ENCODE measurements at regions not wholly inside any gene's neighbourhood (a gene's known extent, or its start where the extent isn't known, plus 50 kb on each side); places are given as distances from the start of the nearest gene placed in this dataset.
"Not testable (repeated sequence)": the region's sequence is repeated elsewhere in the genome, so short reads cannot be mapped to it uniquely, and the experiment has no call there.

DNA sequence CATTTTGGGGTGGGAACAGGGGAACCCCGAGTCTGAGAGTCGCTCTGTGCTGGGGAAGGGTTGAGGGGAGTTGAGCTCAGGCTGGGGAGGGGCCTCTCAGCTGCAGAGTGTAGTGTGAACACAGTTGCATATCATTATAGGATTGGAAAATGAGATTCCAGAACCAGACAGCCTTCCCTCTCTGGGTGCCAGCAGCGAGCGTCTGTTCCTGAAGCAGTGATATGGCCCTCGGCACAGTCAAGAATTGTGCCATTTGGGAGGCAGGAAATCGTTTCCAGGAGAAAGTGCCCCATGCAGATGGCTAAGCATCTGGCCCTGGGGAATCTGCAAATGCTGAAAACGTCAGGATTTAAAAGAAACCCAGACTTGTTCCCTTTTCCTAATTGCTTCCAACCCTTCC, 70.4 kb upstream of the SFSWAP start:
- DNase-seq, result no peak

GRCh38 chr12:131641315-131641714, 69.6 kb upstream of the SFSWAP start:
- DNase-seq, result no peak

GRCh38 chr12:131642101-131642540, 68.8 kb upstream of the SFSWAP start:
- no peak for DNase-seq

GRCh38 chr12:131642771-131643170, 68.1 kb upstream of the SFSWAP start:
- DNase-seq, result no peak

DNA sequence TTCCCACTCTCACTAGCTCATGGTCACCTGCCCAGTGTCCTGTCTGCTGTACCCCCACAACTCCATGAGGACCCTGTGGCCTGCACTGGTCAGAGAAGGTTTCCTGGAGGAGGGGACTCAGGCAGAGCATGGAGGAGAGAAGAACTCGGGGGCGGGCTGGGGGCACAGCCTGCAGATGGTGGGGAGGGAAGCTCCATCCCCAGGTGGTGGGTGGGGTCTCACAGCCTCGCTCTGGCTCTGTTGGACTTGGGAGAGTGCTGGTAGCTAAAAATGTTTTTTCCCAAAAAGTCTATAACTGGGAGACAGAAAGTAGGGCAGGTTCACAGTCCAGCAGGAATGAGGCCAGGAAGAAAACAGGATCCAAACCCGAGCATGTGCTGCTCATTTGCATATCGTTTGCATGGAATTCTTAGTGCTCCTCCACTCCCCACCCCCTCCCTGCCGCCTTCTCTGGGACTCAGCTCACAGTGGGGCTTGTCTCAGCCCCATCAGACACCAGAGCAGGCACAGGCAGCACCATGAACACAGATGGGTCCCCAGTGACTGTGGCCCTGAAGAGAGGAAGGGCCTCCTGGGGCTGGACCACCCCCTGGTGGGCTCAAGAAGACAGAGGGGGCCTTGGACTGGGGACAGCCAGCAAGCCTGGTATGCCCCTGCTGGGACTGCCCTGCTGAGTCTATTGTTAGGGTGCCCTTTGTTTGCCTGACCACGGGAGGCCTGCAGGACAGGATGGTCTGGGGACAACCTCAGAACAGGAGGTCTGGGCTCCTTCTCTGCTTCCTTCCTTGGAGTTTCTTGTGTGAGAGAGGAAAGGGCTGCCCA, 67.0 kb upstream of the SFSWAP start:
- DNase-seq, result no peak

DNA sequence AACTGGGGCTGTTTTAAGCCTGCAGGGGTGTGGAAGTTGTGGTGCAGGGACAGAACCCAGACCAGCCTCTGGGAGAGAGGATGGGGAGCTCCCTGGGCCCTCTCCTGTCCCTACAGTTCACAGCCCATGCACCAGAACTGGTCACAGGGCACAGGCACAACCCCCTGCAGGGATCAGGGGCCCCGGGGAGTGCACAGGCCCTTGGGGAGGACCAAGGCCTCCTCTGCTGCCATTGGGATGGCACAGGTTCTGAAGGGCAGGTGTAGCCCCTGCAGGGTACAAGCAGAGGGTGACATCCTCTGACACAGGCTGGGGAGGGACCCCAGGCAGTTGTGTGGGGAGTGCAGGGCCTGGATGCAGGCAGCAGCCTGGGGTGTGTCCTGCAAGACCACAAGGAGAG, 66.4 kb upstream of the SFSWAP start:
- no peak for DNase-seq

- not testable (repeated sequence) for DNase-seq
Measured at GRCh38 chr12:131644917-131645316, 66.0 kb upstream of the SFSWAP start.

DNA sequence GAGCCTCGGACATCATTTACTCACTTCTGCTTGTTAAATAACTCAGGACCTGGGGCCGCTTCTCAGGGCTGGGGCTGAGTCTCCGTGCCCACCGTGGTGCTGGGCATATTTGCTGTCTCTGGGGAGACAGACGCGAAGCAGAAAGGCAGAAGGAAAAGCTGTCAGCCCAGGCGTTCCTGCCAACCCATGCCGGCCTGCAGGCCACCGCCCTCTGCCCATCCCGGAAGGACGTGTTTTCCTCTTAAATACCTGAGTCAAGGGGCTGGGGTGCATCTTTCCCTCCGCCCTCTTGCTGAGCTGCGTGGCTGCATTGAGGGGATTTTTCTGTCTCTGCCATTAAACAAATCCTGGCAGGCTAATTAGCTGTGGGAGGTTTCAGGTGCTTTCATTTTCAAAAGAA, 65.3 kb upstream of the SFSWAP start:
- not testable (repeated sequence) for DNase-seq

GRCh38 chr12:131646444-131646843, 64.4 kb upstream of the SFSWAP start:
- DNase-seq, result not testable (repeated sequence)

GRCh38 chr12:131647667-131648066, 63.2 kb upstream of the SFSWAP start:
- DNase-seq, result no peak

GRCh38 chr12:131655469-131656174, 55.3 kb upstream of the SFSWAP start:
- not testable (repeated sequence) for DNase-seq

DNA sequence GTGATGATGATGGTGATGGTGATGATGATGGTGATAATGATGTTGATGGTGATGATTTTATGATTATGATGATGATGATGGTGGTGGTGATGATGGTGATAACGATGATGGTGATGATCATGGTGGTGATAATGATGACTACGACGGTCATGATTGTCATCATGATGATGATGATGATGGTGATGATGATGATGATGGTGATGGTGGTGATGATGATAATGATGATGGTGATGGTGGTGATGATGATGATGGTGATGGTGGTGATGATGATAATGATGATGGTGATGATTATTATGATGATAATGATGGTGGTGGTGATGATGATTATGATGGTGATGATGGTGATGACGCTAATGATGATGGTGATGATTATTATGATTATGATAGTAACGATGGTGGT, 54.1 kb upstream of the SFSWAP start:
- DNase-seq, result not testable (repeated sequence)

DNA sequence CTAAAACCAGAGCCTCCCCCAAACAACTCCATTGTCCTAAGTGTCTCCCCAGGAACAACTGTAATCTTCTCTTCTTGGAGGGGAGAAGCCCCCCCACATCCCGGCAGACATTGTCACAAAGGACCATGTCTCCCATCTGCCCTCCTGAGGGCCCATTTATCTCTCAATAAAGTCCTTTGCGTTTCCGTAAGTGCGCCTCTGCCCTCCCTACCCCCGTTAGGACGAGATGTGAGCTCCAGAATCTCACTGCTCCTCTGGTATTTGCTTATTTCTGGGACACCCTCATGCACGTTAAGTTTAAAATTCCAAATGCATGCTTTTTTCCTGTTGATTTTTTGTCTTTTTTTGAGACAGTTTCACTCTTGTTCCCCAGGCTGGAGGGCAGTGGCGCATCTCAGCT, 52.3 kb upstream of the SFSWAP start:
- not testable (repeated sequence) for DNase-seq

GRCh38 chr12:131659484-131659883, 51.4 kb upstream of the SFSWAP start:
- not testable (repeated sequence) for DNase-seq

- DNase-seq, result not testable (repeated sequence)
Measured at GRCh38 chr12:131659976-131660375, 50.9 kb upstream of the SFSWAP start.

DNA sequence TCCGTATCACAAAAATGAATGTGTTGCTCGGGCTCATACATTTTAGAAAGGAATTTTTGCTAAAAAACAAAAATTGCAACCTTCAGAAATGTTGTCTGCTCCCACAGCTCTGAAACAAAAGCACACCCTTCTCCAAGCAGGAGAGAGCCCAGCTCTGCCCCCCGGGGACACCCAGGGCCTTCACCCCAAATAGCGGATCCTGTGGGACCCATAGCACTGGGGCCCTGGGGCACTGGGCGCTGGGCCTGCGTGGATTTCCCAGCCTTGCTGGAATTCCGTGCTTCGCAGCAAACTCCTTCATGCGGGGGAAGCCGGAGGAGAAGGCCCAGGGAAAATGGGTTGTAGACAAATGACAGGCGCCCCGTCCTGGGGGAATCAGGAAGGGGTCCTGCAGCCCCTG, 50.5 kb upstream of the SFSWAP start:
- DNase-seq, result not testable (repeated sequence)
